GM12864 (cell line): ENCODE measurements at regions not wholly inside any gene's neighbourhood (a gene's known extent, or its start where the extent isn't known, plus 50 kb on each side); places are given as distances from the start of the nearest gene placed in this dataset.

ENCODE experiments used
- DNase-seq: peaks from one replicate; pipeline ENCODE4 v3.0.0-alpha.2; 2011; ENCODE audit warnings: low read depth
- H3K4me3 ChIP-seq: 2 replicates; pipeline ENCODE4 v1.5.1; 2011; ENCODE audit warnings: mild to moderate bottlenecking, low read depth, low read length, control low read depth
- CTCF ChIP-seq: IDR thresholded peaks from 2 replicates; pipeline ENCODE4 v1.5.1; 2011; ENCODE audit warnings: low read depth, mild to moderate bottlenecking, moderate library complexity, low read length, control low read depth, inconsistent platforms; ENCODE audit errors: missing control alignments

- TF ChIP-seq CTCF: no peak
- DNase-seq: no peak
- H3K4me3 ChIP-seq: no peak overlapping the region
These were observed 93.8 kb upstream of the HDAC9 start for GRCh38 chr7:18401757-18402156.

GRCh38 chr7:18402488-18403183, 92.9 kb upstream of the HDAC9 start:
- no peak overlapping the region for H3K4me3 ChIP-seq
- DNase-seq: no peak
- TF ChIP-seq CTCF: no peak

- H3K4me3 ChIP-seq: no peak overlapping the region
- TF ChIP-seq CTCF: no peak
- no peak for DNase-seq
These were observed 89.8 kb upstream of the HDAC9 start for GRCh38 chr7:18405726-18406125.

- no peak overlapping the region for H3K4me3 ChIP-seq
- TF ChIP-seq CTCF: no peak
- DNase-seq: no peak
These were observed 88.2 kb upstream of the HDAC9 start for GRCh38 chr7:18407385-18407784.

- no peak overlapping the region for H3K4me3 ChIP-seq
- no peak for DNase-seq
- TF ChIP-seq CTCF: no peak
These were observed 87.1 kb upstream of the HDAC9 start for GRCh38 chr7:18408461-18408860.

- no peak overlapping the region for H3K4me3 ChIP-seq
- no peak for TF ChIP-seq CTCF
- DNase-seq: no peak
These were observed 86.7 kb upstream of the HDAC9 start for GRCh38 chr7:18408868-18409267.

- H3K4me3 ChIP-seq: no peak overlapping the region
- DNase-seq: no peak
- no peak for TF ChIP-seq CTCF
These were observed 82.1 kb upstream of the HDAC9 start for GRCh38 chr7:18413447-18413846.
